Smooth muscle cell (in vitro differentiated cells): ENCODE measurements at regions not wholly inside any gene's neighbourhood (a gene's known extent, or its start where the extent isn't known, plus 50 kb on each side); places are given as distances from the start of the nearest gene placed in this dataset.

Experiments used
- DNase-seq: peaks from one replicate; lab custom pipeline; 2025; ENCODE audit not compliant: unreplicated experiment; lab: John Stamatoyannopoulos, UW
- H2AFZ ChIP-seq: fragments of 200-600 bp; sonication (generic); 2 replicates; pipeline ENCODE4 v1.6.0; 2016; ENCODE audit warnings: antibody characterized with exemption, low read depth, mild to moderate bottlenecking
- H3F3A ChIP-seq: fragments of 200-600 bp; sonication (generic); 2 replicates; pipeline ENCODE4 v1.6.0; 2017; ENCODE audit warnings: antibody characterized with exemption, low read depth
- H3K27ac ChIP-seq: fragments of 200-600 bp; sonication (generic); 2 replicates; pipeline ENCODE4 v1.5.1; 2016; ENCODE audit warnings: low read depth, mild to moderate bottlenecking
- H3K27me3 ChIP-seq: fragments of 200-600 bp; sonication (generic); 2 replicates; pipeline ENCODE4 v1.6.1; 2016; ENCODE audit warnings: low read depth, mild to moderate bottlenecking
- H3K36me3 ChIP-seq: fragments of 200-600 bp; sonication (generic); 2 replicates; pipeline ENCODE4 v1.5.1; 2016; ENCODE audit warnings: low read depth
- H3K4me1 ChIP-seq: fragments of 200-600 bp; sonication (generic); 2 replicates; pipeline ENCODE4 v1.5.1; 2016; ENCODE audit warnings: low read depth
- H3K4me2 ChIP-seq: fragments of 200-600 bp; sonication (generic); 2 replicates; pipeline ENCODE4 v1.6.0; 2016; ENCODE audit warnings: mild to moderate bottlenecking
- H3K4me3 ChIP-seq: fragments of 200-600 bp; sonication (generic); 2 replicates; pipeline ENCODE4 v1.5.1; 2016; ENCODE audit warnings: mild to moderate bottlenecking
- H3K79me2 ChIP-seq: fragments of 200-600 bp; sonication (generic); 2 replicates; pipeline ENCODE4 v1.6.0; 2016; ENCODE audit warnings: low read depth, mild to moderate bottlenecking
- H3K9ac ChIP-seq: fragments of 200-600 bp; sonication (generic); 2 replicates; pipeline ENCODE4 v1.6.0; 2016; ENCODE audit warnings: low read depth
- H3K9me3 ChIP-seq: fragments of 200-600 bp; sonication (generic); replicated peaks from 2 replicates; pipeline ENCODE4 v1.5.1; 2016; ENCODE audit warnings: low read depth
- H4K20me1 ChIP-seq: fragments of 200-600 bp; sonication (generic); 2 replicates; pipeline ENCODE4 v1.6.0; 2016; ENCODE audit warnings: low read depth
- CTCF ChIP-seq: fragments of 200-600 bp; sonication (generic); IDR thresholded peaks from 2 replicates; pipeline ENCODE4 v1.5.1; 2017; ENCODE audit warnings: borderline replicate concordance, mild to moderate bottlenecking, antibody characterized with exemption; ENCODE audit not compliant: insufficient read depth, poor library complexity, severe bottlenecking
- WGBS: methylation state at CpG from one replicate; pipeline ENCODE4 v1.1.7; 2016; ENCODE audit warnings: low lambda C conversion rate; 5-methylcytosine and 5-hydroxymethylcytosine counted together

- no peaks in the 10 kb centered on the region for H3K36me3 ChIP-seq
- no peaks in the 10 kb centered on the region for H3K9me3 ChIP-seq
- WGBS = 0% methylated on average over 1 of the region's 1 CpG
- no peaks in the 10 kb centered on the region for H3K27me3 ChIP-seq
- DNase-seq = no peak
- peak overlapping the region; percentile 80 for H3K27ac ChIP-seq
- H3K79me2 ChIP-seq = no peaks in the 10 kb centered on the region
- no peak overlapping the region for H3K9ac ChIP-seq
- peaks cover 25% of the 10 kb centered on the region for H3K4me1 ChIP-seq
- no peak overlapping the region for H2AFZ ChIP-seq
- no peak for TF ChIP-seq CTCF
- H3K4me2 ChIP-seq = peak overlapping the region; percentile 53
- peaks cover 16% of the 10 kb centered on the region for H3F3A ChIP-seq
- no peaks in the 10 kb centered on the region for H4K20me1 ChIP-seq
- no peak overlapping the region for H3K4me3 ChIP-seq
These were observed 586.7 kb upstream of the TUSC1 start for GRCh38 chr9:26264709-26265601.

GRCh38 chr9:26263478-26263877, 585.2 kb upstream of the TUSC1 start:
- H2AFZ ChIP-seq = no peak overlapping the region
- H3K4me1 ChIP-seq = peaks cover 28% of the 10 kb centered on the region
- no peaks in the 10 kb centered on the region for H3K36me3 ChIP-seq
- H3K9me3 ChIP-seq = no peaks in the 10 kb centered on the region
- H4K20me1 ChIP-seq = no peaks in the 10 kb centered on the region
- peaks cover 16% of the 10 kb centered on the region for H3F3A ChIP-seq
- H3K4me2 ChIP-seq = no peak overlapping the region
- H3K4me3 ChIP-seq = no peak overlapping the region
- peak overlapping the region; percentile 90 for H3K27ac ChIP-seq
- no peaks in the 10 kb centered on the region for H3K27me3 ChIP-seq
- TF ChIP-seq CTCF = no peak
- no peak overlapping the region for H3K9ac ChIP-seq
- H3K79me2 ChIP-seq = no peaks in the 10 kb centered on the region
- DNase-seq = no peak

- Histone ChIP-seq H3F3A (peaks cover 16% of the 10 kb centered on the region), H3K4me1 (peaks cover 28% of the 10 kb centered on the region), H3K27me3 (no peaks in the 10 kb centered on the region), H3K27ac (peak overlapping the region; percentile 90), H3K4me3 (no peak overlapping the region), H3K9ac (peak overlapping the region; percentile 23), H3K79me2 (no peaks in the 10 kb centered on the region), H2AFZ (peak overlapping the region; percentile 5), H3K4me2 (peak overlapping the region; percentile 63), H3K9me3 (no peaks in the 10 kb centered on the region), H4K20me1 (no peaks in the 10 kb centered on the region), H3K36me3 (no peaks in the 10 kb centered on the region)
- 95% methylated on average over 1 of the region's 1 CpG for WGBS
- TF ChIP-seq CTCF = no peak
- no peak for DNase-seq
These were observed 584.3 kb upstream of the TUSC1 start for GRCh38 chr9:26262421-26263107.
